Heart left ventricle (tissue), 13 donors: ENCODE measurements at regions not wholly inside any gene's neighbourhood (a gene's known extent, or its start where the extent isn't known, plus 50 kb on each side); places are given as distances from the start of the nearest gene placed in this dataset.

ENCODE experiments used
- POLR2A ChIP-seq, 2 donors: fragments of 450-650 bp; IDR thresholded peaks; one replicate each; pipeline ENCODE4 v1.6.1; 2017; ENCODE audit warnings: antibody characterized with exemption in 2 of 2, mild to moderate bottlenecking in 2 of 2, moderate library complexity in 2 of 2
- TF ChIP-seq, protein P1 (sequence below), 12 donors: fragments of 200-600 bp; sonication (generic) in 4 of 12; IDR thresholded peaks; one replicate each; pipeline versions ENCODE4 v1.5.0 to v1.8.0; 2018 to 2022; ENCODE audit warnings: antibody characterized with exemption in 12 of 12, mild to moderate bottlenecking in 5 of 12
- donor health status: ischemic (EF 13 %, LVEDD 7.1; RV severe dilation, severe dysfunction).
- donor health status: DM: no; HTN: yes; CAD: no.
- donor health status: DM: no; HTN: no; CAD: no.
- donor health status: ischemic (EF 25% LVEDD 6.9; RV normal size, moderate dysfunction).
- donor health status: ischemic (EF 25% LVEDD 5.7; RV mildly dilated, moderate dysfunction).
- donor health status: ischemic (EF 35%, LVEDD 5.7; RV mildly dilated, moderate dysfunction).
- donor health status: nonischemic (EF 11% LVEDD 7.7; RV severe dilation, severe dysfunction).
- donor health status: DM: yes; HTN: yes; CAD: no.
- donor health status: PGD.
- donor health status: ischemic (EF 29% LVEDD 5.4; RV normal size, mild dysfunction).
- donor health status: nonischemic (EF 23%, LVEDD 6.1; RV moderate dilation, normal function).

DNA sequence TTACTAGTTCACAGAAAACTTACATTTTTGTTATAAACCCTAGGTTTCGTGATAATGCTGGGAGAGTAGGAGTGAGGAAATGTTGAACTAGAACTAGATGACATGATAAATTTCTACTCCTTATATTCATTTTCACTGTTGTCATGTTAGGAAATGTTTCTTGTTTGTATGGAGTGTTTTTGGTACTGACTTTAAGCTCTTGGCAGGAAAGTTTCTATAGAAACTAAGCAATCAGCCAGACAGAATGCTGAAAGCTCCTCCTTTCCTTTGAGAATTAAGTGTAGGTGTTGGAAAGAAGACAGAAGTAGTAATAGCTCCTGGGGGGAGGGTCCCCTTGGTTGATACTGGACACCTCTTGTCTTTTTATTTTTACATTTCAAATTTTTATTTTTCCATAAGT, 309.8 kb downstream of the MAP2K4 start:
- TF ChIP-seq, protein P1, sequence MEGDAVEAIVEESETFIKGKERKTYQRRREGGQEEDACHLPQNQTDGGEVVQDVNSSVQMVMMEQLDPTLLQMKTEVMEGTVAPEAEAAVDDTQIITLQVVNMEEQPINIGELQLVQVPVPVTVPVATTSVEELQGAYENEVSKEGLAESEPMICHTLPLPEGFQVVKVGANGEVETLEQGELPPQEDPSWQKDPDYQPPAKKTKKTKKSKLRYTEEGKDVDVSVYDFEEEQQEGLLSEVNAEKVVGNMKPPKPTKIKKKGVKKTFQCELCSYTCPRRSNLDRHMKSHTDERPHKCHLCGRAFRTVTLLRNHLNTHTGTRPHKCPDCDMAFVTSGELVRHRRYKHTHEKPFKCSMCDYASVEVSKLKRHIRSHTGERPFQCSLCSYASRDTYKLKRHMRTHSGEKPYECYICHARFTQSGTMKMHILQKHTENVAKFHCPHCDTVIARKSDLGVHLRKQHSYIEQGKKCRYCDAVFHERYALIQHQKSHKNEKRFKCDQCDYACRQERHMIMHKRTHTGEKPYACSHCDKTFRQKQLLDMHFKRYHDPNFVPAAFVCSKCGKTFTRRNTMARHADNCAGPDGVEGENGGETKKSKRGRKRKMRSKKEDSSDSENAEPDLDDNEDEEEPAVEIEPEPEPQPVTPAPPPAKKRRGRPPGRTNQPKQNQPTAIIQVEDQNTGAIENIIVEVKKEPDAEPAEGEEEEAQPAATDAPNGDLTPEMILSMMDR (IDR thresholded peaks at IDR 0.05) = no peak
- no peak for TF ChIP-seq POLR2A (IDR thresholded peaks at IDR 0.05)
